Heart left ventricle (tissue), 13 donors: ENCODE measurements at regions not wholly inside any gene's neighbourhood (a gene's known extent, or its start where the extent isn't known, plus 50 kb on each side); places are given as distances from the start of the nearest gene placed in this dataset.

Source experiments
- CTCF ChIP-seq, 12 donors: fragments of 200-600 bp; sonication (generic) in 4 of 12; IDR thresholded peaks; one replicate each; pipeline versions ENCODE4 v1.5.0 to v1.8.0; 2018 to 2022; ENCODE audit warnings: antibody characterized with exemption in 12 of 12, mild to moderate bottlenecking in 5 of 12
- POLR2A ChIP-seq, 2 donors: fragments of 450-650 bp; IDR thresholded peaks; one replicate each; pipeline ENCODE4 v1.6.1; 2017; ENCODE audit warnings: antibody characterized with exemption in 2 of 2, mild to moderate bottlenecking in 2 of 2, moderate library complexity in 2 of 2
- donor health status: ischemic (EF 13 %, LVEDD 7.1; RV severe dilation, severe dysfunction).
- donor health status: DM: no; HTN: yes; CAD: no.
- donor health status: DM: no; HTN: no; CAD: no.
- donor health status: ischemic (EF 25% LVEDD 6.9; RV normal size, moderate dysfunction).
- donor health status: ischemic (EF 25% LVEDD 5.7; RV mildly dilated, moderate dysfunction).
- donor health status: ischemic (EF 35%, LVEDD 5.7; RV mildly dilated, moderate dysfunction).
- donor health status: nonischemic (EF 11% LVEDD 7.7; RV severe dilation, severe dysfunction).
- donor health status: DM: yes; HTN: yes; CAD: no.
- donor health status: PGD.
- donor health status: ischemic (EF 29% LVEDD 5.4; RV normal size, mild dysfunction).
- donor health status: nonischemic (EF 23%, LVEDD 6.1; RV moderate dilation, normal function).

DNA sequence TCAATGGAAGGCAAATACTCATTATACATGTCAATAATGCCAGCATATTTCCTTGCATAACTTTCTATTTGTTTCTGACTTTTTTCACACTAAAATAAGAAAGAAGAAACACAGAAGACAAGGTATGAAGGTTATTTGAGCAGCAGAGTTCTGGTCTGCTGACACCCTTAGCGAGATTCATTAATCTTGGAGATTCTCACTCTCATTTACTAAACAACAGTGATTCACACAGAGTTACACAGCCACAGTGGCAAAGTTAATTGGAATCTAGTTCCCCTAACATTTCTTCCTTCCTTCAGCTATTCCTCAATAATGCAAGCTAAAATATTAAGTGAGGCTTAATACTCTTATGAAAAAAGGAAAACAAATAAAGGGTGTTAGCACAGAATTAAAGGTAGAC, 1044.0 kb downstream of the IGSF11 start:
- TF ChIP-seq CTCF (IDR thresholded peaks at IDR 0.05), result no peak
- no peak for TF ChIP-seq POLR2A (IDR thresholded peaks at IDR 0.05)
